HEK293T (cell line): ENCODE measurements at regions not wholly inside any gene's neighbourhood (a gene's known extent, or its start where the extent isn't known, plus 50 kb on each side); places are given as distances from the start of the nearest gene placed in this dataset.

Experiments used
- ELF4 ChIP-seq: fragments of 450-650 bp; IDR thresholded peaks from 2 replicates; pipeline ENCODE4 v1.6.1; 2017; ENCODE audit warnings: antibody characterized with exemption
- FOXK2 ChIP-seq: fragments of 450-650 bp; IDR thresholded peaks from 2 replicates; pipeline ENCODE4 v1.6.1; 2016; ENCODE audit warnings: mild to moderate bottlenecking
- SP1 ChIP-seq: fragments of 450-650 bp; IDR thresholded peaks from 2 replicates; pipeline ENCODE4 v1.6.1; 2017
- TARDBP ChIP-seq: fragments of 450-650 bp; IDR thresholded peaks from 2 replicates; pipeline ENCODE4 v1.6.1; 2016

DNA sequence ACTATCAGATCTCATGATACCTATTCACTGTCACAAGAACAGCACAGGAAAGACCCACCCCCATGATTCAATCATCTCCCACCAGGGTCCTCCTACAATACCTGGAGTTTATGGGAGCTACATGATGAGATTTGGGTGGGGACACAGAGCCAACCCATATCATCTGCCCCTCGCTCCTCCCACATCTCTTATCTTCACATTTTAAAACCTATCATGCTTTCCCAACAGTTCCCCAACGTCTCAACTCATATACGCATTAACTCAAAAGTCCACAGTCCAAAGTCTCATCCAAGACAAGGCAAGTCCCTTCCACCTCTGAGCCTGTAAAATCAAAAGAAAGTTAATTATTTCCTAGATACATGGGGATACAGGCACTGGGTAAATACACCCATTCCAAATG lies 1185.2 kb downstream of the PCDH7 start:
- TF ChIP-seq ELF4, result no peak
- no peak for TF ChIP-seq TARDBP
- no peak for TF ChIP-seq SP1
- no peak for TF ChIP-seq FOXK2
